ENCODE measurements at regions not wholly inside any gene's neighbourhood (a gene's known extent, or its start where the extent isn't known, plus 50 kb on each side); places are given as distances from the start of the nearest gene placed in this dataset.

- H4K20me1 ChIP-seq (ENCODE audit: insufficient read depth, low read length): no peaks in the 10 kb centered on the region
- ChIA-PET POLR2A (ENCODE audit: unreplicated experiment) (no interaction called here), CTCF (no interaction called here)
- H2BK120ac ChIP-seq (ENCODE audit: low read depth, low read length): no peak overlapping the region
- H2AFZ ChIP-seq (replicated peaks; ENCODE audit: low read length, poor library complexity): no peak overlapping the region
- no peaks in the 10 kb centered on the region for H3K4me1 ChIP-seq (ENCODE audit: control insufficient read depth, insufficient read depth, low read length)
- in situ Hi-C loops (cut with MboI; ENCODE audit: low sequenced_read_pairs): no loop called here
- no peak overlapping the region for H3K14ac ChIP-seq (replicated peaks; ENCODE audit: low read depth, low read length)
- no peak overlapping the region for H2BK15ac ChIP-seq (ENCODE audit: low read depth, low read length)
- H3K4ac ChIP-seq (ENCODE audit: low read depth, low read length): no peak overlapping the region
- H2BK20ac ChIP-seq (ENCODE audit: low read depth, low read length): no peak overlapping the region
- H4K91ac ChIP-seq (ENCODE audit: insufficient read depth, low read depth, low read length): no peak overlapping the region
- WGBS, 2 experiments (ENCODE audit: extremely low coverage in 2 of 2, insufficient read length in 1 of 2): no CpG with 5 or more reads among the region's 3 CpGs
- H3K23ac ChIP-seq (ENCODE audit: low read depth, low read length): no peak overlapping the region
- no peak overlapping the region for H2AK5ac ChIP-seq (ENCODE audit: low read depth, low read length)
- no peak for ATAC-seq (ENCODE audit: low read depth)
- no peak overlapping the region for H2BK5ac ChIP-seq (ENCODE audit: low read depth, low read length, poor library complexity, severe bottlenecking)
- H3K4me2 ChIP-seq (ENCODE audit: low read depth, low read length): no peak overlapping the region
- H3K9me3 ChIP-seq (ENCODE audit: control insufficient read depth, insufficient read depth, low read length): no peaks in the 10 kb centered on the region
- no peak for DNase-seq
- TF ChIP-seq POLR2A (IDR thresholded peaks at IDR 0.05; ENCODE audit: low read depth, low read length) (no peak), CHD1 (IDR thresholded peaks at IDR 0.05; ENCODE audit: low read depth, low read length) (no peak), MAZ (IDR thresholded peaks at IDR 0.05; ENCODE audit: borderline replicate concordance, low read depth, low read length) (no peak), MXI1 (IDR thresholded peaks at IDR 0.05; ENCODE audit: borderline replicate concordance, low read depth, low read length) (no peak), RAD21 (IDR thresholded peaks at IDR 0.05; ENCODE audit: low read length) (no peak), BHLHE40 (IDR thresholded peaks at IDR 0.05; ENCODE audit: low read depth, low read length) (no peak)
- TF ChIP-seq, protein P1, sequence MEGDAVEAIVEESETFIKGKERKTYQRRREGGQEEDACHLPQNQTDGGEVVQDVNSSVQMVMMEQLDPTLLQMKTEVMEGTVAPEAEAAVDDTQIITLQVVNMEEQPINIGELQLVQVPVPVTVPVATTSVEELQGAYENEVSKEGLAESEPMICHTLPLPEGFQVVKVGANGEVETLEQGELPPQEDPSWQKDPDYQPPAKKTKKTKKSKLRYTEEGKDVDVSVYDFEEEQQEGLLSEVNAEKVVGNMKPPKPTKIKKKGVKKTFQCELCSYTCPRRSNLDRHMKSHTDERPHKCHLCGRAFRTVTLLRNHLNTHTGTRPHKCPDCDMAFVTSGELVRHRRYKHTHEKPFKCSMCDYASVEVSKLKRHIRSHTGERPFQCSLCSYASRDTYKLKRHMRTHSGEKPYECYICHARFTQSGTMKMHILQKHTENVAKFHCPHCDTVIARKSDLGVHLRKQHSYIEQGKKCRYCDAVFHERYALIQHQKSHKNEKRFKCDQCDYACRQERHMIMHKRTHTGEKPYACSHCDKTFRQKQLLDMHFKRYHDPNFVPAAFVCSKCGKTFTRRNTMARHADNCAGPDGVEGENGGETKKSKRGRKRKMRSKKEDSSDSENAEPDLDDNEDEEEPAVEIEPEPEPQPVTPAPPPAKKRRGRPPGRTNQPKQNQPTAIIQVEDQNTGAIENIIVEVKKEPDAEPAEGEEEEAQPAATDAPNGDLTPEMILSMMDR (conservative IDR thresholded peaks at IDR 0.05; ENCODE audit: low read depth, low read length): no peak
- no peak overlapping the region for H3K27ac ChIP-seq (ENCODE audit: insufficient read depth, low read length)
- intact Hi-C loops (cut with micrococcal nuclease): no loop called here
- no peak overlapping the region for H3K4me3 ChIP-seq (ENCODE audit: insufficient read depth, low read depth, low read length)
- no peak overlapping the region for H2AK9ac ChIP-seq (replicated peaks; ENCODE audit: low read depth, low read length, poor library complexity)
- dilution Hi-C loops (cut with HindIII; ENCODE audit: low sequenced_read_pairs, unreplicated experiment): no loop called here
- no peak overlapping the region for H4K5ac ChIP-seq (ENCODE audit: low read depth, low read length)
- H3K18ac ChIP-seq (ENCODE audit: low read depth, low read length): no peak overlapping the region
- no peak overlapping the region for H3K9ac ChIP-seq (ENCODE audit: low read depth, low read length)
- no peaks in the 10 kb centered on the region for H3K79me1 ChIP-seq (ENCODE audit: low read depth in 1 of 2, low read length in 2 of 2)
- no peaks in the 10 kb centered on the region for H3K9me1 ChIP-seq (ENCODE audit: insufficient read depth, low read length)
- no peaks in the 10 kb centered on the region for H3K27me3 ChIP-seq (ENCODE audit: control insufficient read depth, insufficient read depth, low read length)
- no peaks in the 10 kb centered on the region for H3K36me3 ChIP-seq (ENCODE audit: control insufficient read depth, insufficient read depth, low read length)
- no TSS peak for BruUV-seq (replicated peaks)
- H4K8ac ChIP-seq (ENCODE audit: low read depth in 2 of 2, low read length in 2 of 2): no peak overlapping the region
- no peak overlapping the region for H3K56ac ChIP-seq (ENCODE audit: extremely low read depth, insufficient read depth, low read length)
Observed at GRCh38 chr11:80031014-80031600, 590.3 kb upstream of the TENM4 start.
